ENCODE measurements at regions not wholly inside any gene's neighbourhood (a gene's known extent, or its start where the extent isn't known, plus 50 kb on each side); places are given as distances from the start of the nearest gene placed in this dataset.

GRCh38 chrX:39676434-39676833, 421.3 kb downstream of the BCOR start:
- Mint-ChIP-seq H3K9me3 (no peaks in the 10 kb centered on the region), H3K27ac (no peak overlapping the region), H3K4me3 (no peak overlapping the region), H3K36me3 (ENCODE audit: low read depth) (no peaks in the 10 kb centered on the region), H3K27me3 (ENCODE audit: insufficient read depth) (peaks cover 7% of the 10 kb centered on the region; the same call in 1 of the 2 replicates), H3K4me1 (ENCODE audit: low read depth) (no peaks in the 10 kb centered on the region)
- no peak for DNase-seq
- TF ChIP-seq CTCF (IDR thresholded peaks at IDR 0.05), result no peak

- no peak for TF ChIP-seq CTCF (IDR thresholded peaks at IDR 0.05)
- Mint-ChIP-seq H3K4me1 (ENCODE audit: low read depth) (no peaks in the 10 kb centered on the region), H3K4me3 (no peak overlapping the region), H3K27ac (no peak overlapping the region), H3K36me3 (ENCODE audit: low read depth) (no peaks in the 10 kb centered on the region), H3K27me3 (ENCODE audit: insufficient read depth) (peaks cover 6% of the 10 kb centered on the region; the same call in 1 of the 2 replicates), H3K9me3 (no peaks in the 10 kb centered on the region)
- DNase-seq, result no peak
Observed at GRCh38 chrX:39677585-39677977, 420.2 kb downstream of the BCOR start.

- no peaks in the 10 kb centered on the region for H3K4me1 Mint-ChIP-seq (ENCODE audit: low read depth)
- DNase-seq, result no peak
- H3K27ac Mint-ChIP-seq, result no peak overlapping the region
- no peak overlapping the region for H3K4me3 Mint-ChIP-seq
- peaks cover 6% of the 10 kb centered on the region; the same call in 1 of the 2 replicates for H3K27me3 Mint-ChIP-seq (ENCODE audit: insufficient read depth)
- no peaks in the 10 kb centered on the region for H3K36me3 Mint-ChIP-seq (ENCODE audit: low read depth)
- no peaks in the 10 kb centered on the region for H3K9me3 Mint-ChIP-seq
- TF ChIP-seq CTCF (IDR thresholded peaks at IDR 0.05), result no peak
Observed at GRCh38 chrX:39677978-39678791, 419.6 kb downstream of the BCOR start.

- Mint-ChIP-seq H3K9me3 (no peaks in the 10 kb centered on the region), H3K4me3 (no peak overlapping the region), H3K27me3 (ENCODE audit: insufficient read depth) (peaks cover 5% of the 10 kb centered on the region; the same call in 1 of the 2 replicates), H3K27ac (no peak overlapping the region), H3K4me1 (ENCODE audit: low read depth) (no peaks in the 10 kb centered on the region), H3K36me3 (ENCODE audit: low read depth) (no peaks in the 10 kb centered on the region)
- no peak for DNase-seq
- TF ChIP-seq CTCF (IDR thresholded peaks at IDR 0.05), result no peak
Observed at GRCh38 chrX:39678914-39679313, 418.8 kb downstream of the BCOR start.

- TF ChIP-seq CTCF (IDR thresholded peaks at IDR 0.05), result no peak
- H3K4me1 Mint-ChIP-seq (ENCODE audit: low read depth), result no peaks in the 10 kb centered on the region
- no peak for DNase-seq
- no peaks in the 10 kb centered on the region for H3K9me3 Mint-ChIP-seq
- H3K27me3 Mint-ChIP-seq (ENCODE audit: insufficient read depth), result peaks cover 4% of the 10 kb centered on the region; the same call in 1 of the 2 replicates
- no peaks in the 10 kb centered on the region for H3K36me3 Mint-ChIP-seq (ENCODE audit: low read depth)
- no peak overlapping the region for H3K27ac Mint-ChIP-seq
- no peak overlapping the region for H3K4me3 Mint-ChIP-seq
Observed at GRCh38 chrX:39679497-39680157, 418.1 kb downstream of the BCOR start.

Measured in HFFc6 (cell line).